Urothelium cell line (cell line): ENCODE measurements at regions not wholly inside any gene's neighbourhood (a gene's known extent, or its start where the extent isn't known, plus 50 kb on each side); places are given as distances from the start of the nearest gene placed in this dataset.

Source experiments
- DNase-seq: peaks from one replicate; pipeline ENCODE4 v3.0.0; 2011; ENCODE audit warnings: low spot score, mixed read lengths
- FAIRE-seq: peaks from 2 replicates; lab custom pipeline; 2011; peaks lifted over from hg19 to GRCh38; lab: Jason Lieb, UNC

GRCh38 chr2:6788614-6789013 is 77.1 kb downstream of the CMPK2 start:
- no peak for DNase-seq
- no peak for FAIRE-seq

GRCh38 chr2:6789559-6790138 is 76.1 kb downstream of the CMPK2 start:
- FAIRE-seq (no peak), DNase-seq (no peak)

GRCh38 chr2:6791682-6792081 is 74.0 kb downstream of the CMPK2 start:
- DNase-seq (no peak), FAIRE-seq (no peak)

- no peak for DNase-seq
- no peak for FAIRE-seq
These were observed 72.8 kb downstream of the CMPK2 start for GRCh38 chr2:6792883-6793282.

GRCh38 chr2:6793371-6793770 is 72.3 kb downstream of the CMPK2 start:
- DNase-seq (no peak), FAIRE-seq (no peak)

- no peak for FAIRE-seq
- DNase-seq = no peak
These were observed 71.8 kb downstream of the CMPK2 start for GRCh38 chr2:6793913-6794312.

GRCh38 chr2:6794448-6794847 is 71.3 kb downstream of the CMPK2 start:
- no peak for FAIRE-seq

More at GRCh38 chr2:6794448-6794847, 71.3 kb downstream of the CMPK2 start:
- no peak for DNase-seq
